Adrenal gland (tissue), 5 donors: ENCODE measurements at regions not wholly inside any gene's neighbourhood (a gene's known extent, or its start where the extent isn't known, plus 50 kb on each side); places are given as distances from the start of the nearest gene placed in this dataset.

Source experiments
- CTCF ChIP-seq, 6 experiments: fragments of 450-650 bp in 4 of 6; fragments of 200-600 bp in 2 of 6; sonication (generic) in 1 of 6; IDR thresholded peaks; 1 replicate in 5 of 6; 2 replicates in 1 of 6; pipeline versions ENCODE4 v1.5.1 to v1.8.0; 2016 to 2021; ENCODE audit warnings: antibody characterized with exemption in 6 of 6, mild to moderate bottlenecking in 2 of 6, moderate library complexity in 1 of 6
- POLR2A ChIP-seq, 2 donors: fragments of 450-650 bp; IDR thresholded peaks; one replicate each; pipeline ENCODE4 v1.6.1; 2017; ENCODE audit warnings: antibody characterized with exemption in 2 of 2, mild to moderate bottlenecking in 2 of 2, moderate library complexity in 1 of 2
- donor health status: DM: no; HTN: no; CAD: no.

- TF ChIP-seq POLR2A (IDR thresholded peaks at IDR 0.05) (no peak), CTCF (IDR thresholded peaks at IDR 0.05) (no peak)
These were observed 155.4 kb upstream of the MAP3K1 start for GRCh38 chr5:56659971-56660370.
